ENCODE measurements at regions not wholly inside any gene's neighbourhood (a gene's known extent, or its start where the extent isn't known, plus 50 kb on each side); places are given as distances from the start of the nearest gene placed in this dataset.

- H3K9me2 ChIP-seq (replicated peaks; ENCODE audit: control insufficient read depth, low read length), result no peaks in the 10 kb centered on the region
- no peaks in the 10 kb centered on the region for H4K20me1 ChIP-seq (ENCODE audit: control insufficient read depth, insufficient read depth, low read depth, low read length)
- H3K4me3 ChIP-seq (ENCODE audit: low read length), result no peak overlapping the region
- no peaks in the 10 kb centered on the region for H3K36me3 ChIP-seq (ENCODE audit: control insufficient read depth, low read length)
- no peaks in the 10 kb centered on the region for H3F3A ChIP-seq (ENCODE audit: control insufficient read depth, insufficient read depth)
- H3K4me2 ChIP-seq (ENCODE audit: low read length), result no peak overlapping the region
- no peaks in the 10 kb centered on the region for H3K9me3 ChIP-seq (ENCODE audit: control insufficient read depth, insufficient read depth, low read length)
- H3K79me2 ChIP-seq (ENCODE audit: control insufficient read depth, low read length), result no peaks in the 10 kb centered on the region
- H3K4me1 ChIP-seq (ENCODE audit: control insufficient read depth, low read length), result no peaks in the 10 kb centered on the region
- no peak overlapping the region for H3K27ac ChIP-seq (ENCODE audit: low read depth, low read length)
- H3K27me3 ChIP-seq (ENCODE audit: control insufficient read depth, low read length), result no peaks in the 10 kb centered on the region
- TF ChIP-seq EZH2phosphoT487 (IDR thresholded peaks at IDR 0.05; ENCODE audit: borderline replicate concordance, low read length) (no peak), CTCF (IDR thresholded peaks at IDR 0.05; ENCODE audit: low read depth, low read length, poor library complexity, severe bottlenecking) (no peak)
Observed at GRCh38 chr1:29517251-29518086, 281.1 kb downstream of the PTPRU start.

- H3F3A ChIP-seq (ENCODE audit: control insufficient read depth, insufficient read depth), result no peaks in the 10 kb centered on the region
- no peaks in the 10 kb centered on the region for H3K9me2 ChIP-seq (replicated peaks; ENCODE audit: control insufficient read depth, low read length)
- no peaks in the 10 kb centered on the region for H3K9me3 ChIP-seq (ENCODE audit: control insufficient read depth, insufficient read depth, low read length)
- no peaks in the 10 kb centered on the region for H3K36me3 ChIP-seq (ENCODE audit: control insufficient read depth, low read length)
- H4K20me1 ChIP-seq (ENCODE audit: control insufficient read depth, insufficient read depth, low read depth, low read length), result no peaks in the 10 kb centered on the region
- no peak for TF ChIP-seq CTCF (IDR thresholded peaks at IDR 0.05; ENCODE audit: low read depth, low read length, poor library complexity, severe bottlenecking)
- TF ChIP-seq EZH2phosphoT487 (IDR thresholded peaks at IDR 0.05; ENCODE audit: borderline replicate concordance, low read length), result no peak
- no peaks in the 10 kb centered on the region for H3K79me2 ChIP-seq (ENCODE audit: control insufficient read depth, low read length)
- no peak overlapping the region for H3K4me3 ChIP-seq (ENCODE audit: low read length)
- no peaks in the 10 kb centered on the region for H3K27me3 ChIP-seq (ENCODE audit: control insufficient read depth, low read length)
- H3K4me2 ChIP-seq (ENCODE audit: low read length), result no peak overlapping the region
- no peak overlapping the region for H3K27ac ChIP-seq (ENCODE audit: low read depth, low read length)
- no peaks in the 10 kb centered on the region for H3K4me1 ChIP-seq (ENCODE audit: control insufficient read depth, low read length)
Observed at GRCh38 chr1:29516063-29516820, 279.9 kb downstream of the PTPRU start.

- Histone ChIP-seq H3F3A (ENCODE audit: control insufficient read depth, insufficient read depth) (no peaks in the 10 kb centered on the region), H3K27ac (ENCODE audit: low read depth, low read length) (no peak overlapping the region), H3K79me2 (ENCODE audit: control insufficient read depth, low read length) (no peaks in the 10 kb centered on the region), H3K27me3 (ENCODE audit: control insufficient read depth, low read length) (no peaks in the 10 kb centered on the region), H3K4me2 (ENCODE audit: low read length) (no peak overlapping the region), H3K9me3 (ENCODE audit: control insufficient read depth, insufficient read depth, low read length) (no peaks in the 10 kb centered on the region), H4K20me1 (ENCODE audit: control insufficient read depth, insufficient read depth, low read depth, low read length) (no peaks in the 10 kb centered on the region), H3K4me1 (ENCODE audit: control insufficient read depth, low read length) (no peaks in the 10 kb centered on the region), H3K9me2 (replicated peaks; ENCODE audit: control insufficient read depth, low read length) (no peaks in the 10 kb centered on the region), H3K36me3 (ENCODE audit: control insufficient read depth, low read length) (no peaks in the 10 kb centered on the region), H3K4me3 (ENCODE audit: low read length) (no peak overlapping the region)
- no peak for TF ChIP-seq CTCF (IDR thresholded peaks at IDR 0.05; ENCODE audit: low read depth, low read length, poor library complexity, severe bottlenecking)
Observed at GRCh38 chr1:29515170-29515955, 279.0 kb downstream of the PTPRU start.
